Spleen (tissue), 11 donors: ENCODE measurements at regions not wholly inside any gene's neighbourhood (a gene's known extent, or its start where the extent isn't known, plus 50 kb on each side); places are given as distances from the start of the nearest gene placed in this dataset.

Source experiments
- DNase-seq: peaks from one replicate; pipeline ENCODE4 v3.0.0-alpha.2; 2020
- H3K27ac ChIP-seq, 8 donors: fragments of 200-600 bp; sonication (generic) in 7 of 8; 1 replicate in 4 of 8; 2 replicates in 4 of 8; pipeline versions ENCODE4 v1.5.0 to v1.8.0; 2016 to 2021; ENCODE audit warnings: inconsistent platforms in 4 of 8, mild to moderate bottlenecking in 4 of 8, moderate library complexity in 1 of 8
- H3K27me3 ChIP-seq, 7 donors: fragments of 200-600 bp; sonication (generic) in 6 of 7; replicated peaks in 1 of 7; 1 replicate in 4 of 7; 2 replicates in 3 of 7; pipeline versions ENCODE4 v1.5.0 to v1.8.0; 2016 to 2021; ENCODE audit warnings: inconsistent platforms in 3 of 7, mild to moderate bottlenecking in 1 of 7
- H3K36me3 ChIP-seq, 6 donors: fragments of 200-600 bp; sonication (generic) in 5 of 6; 1 replicate in 4 of 6; 2 replicates in 2 of 6; pipeline versions ENCODE4 v1.5.0 to v1.8.0; 2016 to 2021; ENCODE audit warnings: inconsistent platforms in 2 of 6
- H3K4me1 ChIP-seq, 6 donors: fragments of 200-600 bp; sonication (generic) in 5 of 6; 1 replicate in 3 of 6; 2 replicates in 3 of 6; pipeline versions ENCODE4 v1.5.0 to v1.8.0; 2016 to 2021; ENCODE audit warnings: inconsistent platforms in 3 of 6
- H3K4me3 ChIP-seq, 8 donors: fragments of 200-600 bp; sonication (generic) in 7 of 8; 1 replicate in 4 of 8; 2 replicates in 4 of 8; pipeline versions ENCODE4 v1.5.0 to v1.8.0; 2016 to 2021; ENCODE audit warnings: inconsistent platforms in 4 of 8, mild to moderate bottlenecking in 4 of 8, moderate library complexity in 2 of 8
- H3K9me3 ChIP-seq, 8 donors: fragments of 200-600 bp; sonication (generic) in 7 of 8; 1 replicate in 4 of 8; 2 replicates in 4 of 8; pipeline versions ENCODE4 v1.5.0 to v1.8.0; 2016 to 2021; ENCODE audit warnings: inconsistent platforms in 4 of 8
- POLR2A ChIP-seq, 3 donors: fragments of 450-650 bp; IDR thresholded peaks; one replicate each; pipeline ENCODE4 v1.5.1; 2017; ENCODE audit warnings: antibody characterized with exemption in 3 of 3, mild to moderate bottlenecking in 1 of 3
- POLR2AphosphoS5 ChIP-seq, 3 donors: sonication (generic); formaldehyde crosslinking; IDR thresholded peaks; one replicate each; pipeline ENCODE4 v1.5.1; 2017; ENCODE audit warnings: antibody characterized with exemption in 3 of 3
- WGBS, 5 donors: extraction: QIAGEN DNeasy Blood & Tissue Kit in 3 of 5; methylation state at CpG; one replicate each; pipeline versions ENCODE4 v1.1.5 to v1.1.7; 2013 to 2018; 5-methylcytosine and 5-hydroxymethylcytosine counted together
- intact Hi-C: fragments of 100-400 bp; cut with DNase I; formaldehyde crosslinking; loops from one replicate; pipeline ENCODE4 v1.15.0; 2023; ENCODE audit warnings: low total_unique reads
- TF ChIP-seq, protein P1 (sequence below), 11 experiments: fragments of 200-600 bp in 7 of 11; fragments of 450-650 bp in 4 of 11; sonication (generic) in 4 of 11; IDR thresholded peaks in 8 of 11; conservative IDR thresholded peaks in 3 of 11; 1 replicate in 7 of 11; 2 replicates in 4 of 11; pipeline versions ENCODE4 v1.4.0 to v1.8.0; 2016 to 2021; ENCODE audit warnings: antibody characterized with exemption in 11 of 11, inconsistent platforms in 4 of 11, mild to moderate bottlenecking in 1 of 11
- donor health status: healthy with polysubstance abuse.
- donor health status: DM: no; HTN: no; CAD: no; lungs with moderate emphysema.
- donor health status: DM: no; HTN: no; CAD: no.
- donor health status: Bipolar disorder and iron deficiency.
- donor health status: healthy.
- donor health status: DM: no; HTN: no; CAD: no.
- donor health status: DM: yes; HTN: yes; CAD: no.

GRCh38 chr6:156613996-156614395 is 163.2 kb upstream of the ARID1B start:
- Histone ChIP-seq H3K27ac (no peak overlapping the region), H3K27me3 (no peaks in the 10 kb centered on the region), H3K36me3 (no peaks in the 10 kb centered on the region), H3K9me3 (peaks cover 0 to 48% (median 38%) of the 10 kb centered on the region in 8 donors), H3K4me3 (no peak overlapping the region), H3K4me1 (peaks cover 0 to 19% (median 3%) of the 10 kb centered on the region in 6 donors)
- intact Hi-C loops = no loop called here
- no peak for DNase-seq
- TF ChIP-seq, protein P1, sequence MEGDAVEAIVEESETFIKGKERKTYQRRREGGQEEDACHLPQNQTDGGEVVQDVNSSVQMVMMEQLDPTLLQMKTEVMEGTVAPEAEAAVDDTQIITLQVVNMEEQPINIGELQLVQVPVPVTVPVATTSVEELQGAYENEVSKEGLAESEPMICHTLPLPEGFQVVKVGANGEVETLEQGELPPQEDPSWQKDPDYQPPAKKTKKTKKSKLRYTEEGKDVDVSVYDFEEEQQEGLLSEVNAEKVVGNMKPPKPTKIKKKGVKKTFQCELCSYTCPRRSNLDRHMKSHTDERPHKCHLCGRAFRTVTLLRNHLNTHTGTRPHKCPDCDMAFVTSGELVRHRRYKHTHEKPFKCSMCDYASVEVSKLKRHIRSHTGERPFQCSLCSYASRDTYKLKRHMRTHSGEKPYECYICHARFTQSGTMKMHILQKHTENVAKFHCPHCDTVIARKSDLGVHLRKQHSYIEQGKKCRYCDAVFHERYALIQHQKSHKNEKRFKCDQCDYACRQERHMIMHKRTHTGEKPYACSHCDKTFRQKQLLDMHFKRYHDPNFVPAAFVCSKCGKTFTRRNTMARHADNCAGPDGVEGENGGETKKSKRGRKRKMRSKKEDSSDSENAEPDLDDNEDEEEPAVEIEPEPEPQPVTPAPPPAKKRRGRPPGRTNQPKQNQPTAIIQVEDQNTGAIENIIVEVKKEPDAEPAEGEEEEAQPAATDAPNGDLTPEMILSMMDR (IDR thresholded peaks at IDR 0.05 in 8 of 11, conservative IDR thresholded peaks at IDR 0.05 in 3 of 11) = no peak
- TF ChIP-seq POLR2A (IDR thresholded peaks at IDR 0.05) (no peak), POLR2AphosphoS5 (IDR thresholded peaks at IDR 0.05) (no peak)
- 67 to 94% (median 89%) methylated on average over 1 of the region's 1 CpG for WGBS, 5 donors

GRCh38 chr6:156612361-156612760 is 164.8 kb upstream of the ARID1B start:
- H3K27ac ChIP-seq = no peak overlapping the region
- no peaks in the 10 kb centered on the region for H3K36me3 ChIP-seq
- intact Hi-C loops = no loop called here
- no peak overlapping the region for H3K4me3 ChIP-seq
- peaks cover 0 to 48% (median 38%) of the 10 kb centered on the region in 8 donors for H3K9me3 ChIP-seq
- no peak for TF ChIP-seq POLR2AphosphoS5 (IDR thresholded peaks at IDR 0.05)
- no peak for TF ChIP-seq POLR2A (IDR thresholded peaks at IDR 0.05)
- TF ChIP-seq, protein P1 (IDR thresholded peaks at IDR 0.05 in 8 of 11, conservative IDR thresholded peaks at IDR 0.05 in 3 of 11) = no peak
- peaks cover 0 to 5% (median 2%) of the 10 kb centered on the region in 6 donors for H3K4me1 ChIP-seq
- no peaks in the 10 kb centered on the region for H3K27me3 ChIP-seq
- DNase-seq = no peak

- Histone ChIP-seq H3K4me1 (peaks cover 0 to 11% (median 6%) of the 10 kb centered on the region in 6 donors), H3K4me3 (no peak overlapping the region), H3K27me3 (peaks cover 0 to 37% (median 0%) of the 10 kb centered on the region in 7 donors), H3K36me3 (no peaks in the 10 kb centered on the region), H3K27ac (no peak overlapping the region), H3K9me3 (peaks cover 0 to 14% (median 6%) of the 10 kb centered on the region in 8 donors)
- 83 to 87% (median 84%) methylated on average over 7 of the region's 7 CpGs for WGBS, 5 donors
- no peak for TF ChIP-seq POLR2A (IDR thresholded peaks at IDR 0.05)
- TF ChIP-seq POLR2AphosphoS5 (IDR thresholded peaks at IDR 0.05) = no peak
- TF ChIP-seq, protein P1 (IDR thresholded peaks at IDR 0.05 in 8 of 11, conservative IDR thresholded peaks at IDR 0.05 in 3 of 11) = no peak
- no peak for DNase-seq
- intact Hi-C loops = no loop called here
Measured at GRCh38 chr6:156602066-156602385, 175.2 kb upstream of the ARID1B start.

GRCh38 chr6:156601152-156602065 is 175.8 kb upstream of the ARID1B start:
- WGBS, 5 donors = 81 to 92% (median 84%) methylated on average over 16 to 17 of the region's 17 CpGs
- Histone ChIP-seq H3K27ac (no peak overlapping the region), H3K27me3 (peaks cover 0 to 39% (median 0%) of the 10 kb centered on the region in 7 donors), H3K4me1 (peaks cover 0 to 11% (median 6%) of the 10 kb centered on the region in 6 donors), H3K9me3 (peaks cover 0 to 14% (median 6%) of the 10 kb centered on the region in 8 donors), H3K4me3 (no peak overlapping the region), H3K36me3 (no peaks in the 10 kb centered on the region)
- DNase-seq = no peak
- no peak for TF ChIP-seq POLR2AphosphoS5 (IDR thresholded peaks at IDR 0.05)
- TF ChIP-seq, protein P1 (IDR thresholded peaks at IDR 0.05 in 8 of 11, conservative IDR thresholded peaks at IDR 0.05 in 3 of 11) = no peak
- TF ChIP-seq POLR2A (IDR thresholded peaks at IDR 0.05) = no peak
- intact Hi-C loops = no loop called here
